K562 (cell line): ENCODE measurements at regions not wholly inside any gene's neighbourhood (a gene's known extent, or its start where the extent isn't known, plus 50 kb on each side); places are given as distances from the start of the nearest gene placed in this dataset.
A peak's percentile ranks its signal among the peaks of the same experiment; 100 is the strongest.

Source experiments
- BRF1 ChIP-seq: IDR thresholded peaks from 3 replicates; pipeline ENCODE4 v1.6.1; 2011; ENCODE audit warnings: borderline replicate concordance, mild to moderate bottlenecking; ENCODE audit not compliant: insufficient read length; ENCODE audit errors: extremely low read depth
- CAMTA2 ChIP-seq: fragments of 250-450 bp; sonication (Bioruptor Pico); conservative IDR thresholded peaks from 2 replicates; pipeline ENCODE4 v1.5.1; 2022
- CREB3L1 ChIP-seq: fragments of 450-650 bp; IDR thresholded peaks from 2 replicates; pipeline ENCODE4 v1.6.1; 2014; ENCODE audit warnings: low read depth, mild to moderate bottlenecking, moderate library complexity, borderline replicate concordance
- CUX1 ChIP-seq: fragments of 200-800 bp; sonication (Bioruptor generic); IDR thresholded peaks from 2 replicates; pipeline ENCODE4 v1.6.1; 2016; ENCODE audit warnings: missing genetic modification characterization, missing compliant biosample characterization
- ELK3 ChIP-seq: fragments of 450-650 bp; formaldehyde crosslinking; IDR thresholded peaks from 2 replicates; pipeline ENCODE4 v1.4.0; 2020; ENCODE audit warnings: mild to moderate bottlenecking
- EZH2 ChIP-seq: IDR thresholded peaks from 2 replicates; pipeline ENCODE4 v1.6.1; 2012; ENCODE audit warnings: low read depth, mild to moderate bottlenecking, inconsistent platforms, low read length, borderline replicate concordance
- KAT2B ChIP-seq: IDR thresholded peaks from one replicate; pipeline ENCODE4 v1.6.1; 2012; ENCODE audit warnings: low read depth, mild to moderate bottlenecking, control low read depth, inconsistent platforms, low read length, moderate library complexity
- LEF1 ChIP-seq: fragments of 450-650 bp; IDR thresholded peaks from 2 replicates; pipeline ENCODE4 v1.6.1; 2016; ENCODE audit warnings: mild to moderate bottlenecking
- NCOR1 ChIP-seq: fragments of 450-650 bp; IDR thresholded peaks from 2 replicates; pipeline ENCODE4 v1.6.1; 2016; ENCODE audit warnings: mild to moderate bottlenecking, moderate library complexity
- NFE2L1 ChIP-seq: fragments of 450-650 bp; IDR thresholded peaks from 2 replicates; pipeline ENCODE4 v1.6.1; 2016; ENCODE audit warnings: missing genetic modification characterization, low read depth, mild to moderate bottlenecking, missing compliant biosample characterization, moderate library complexity, borderline replicate concordance
- NFXL1 ChIP-seq: fragments of 450-650 bp; formaldehyde crosslinking; IDR thresholded peaks from 2 replicates; pipeline ENCODE4 v1.4.0; 2021; ENCODE audit warnings: mild to moderate bottlenecking
- ZBTB26 ChIP-seq: fragments of 450-650 bp; formaldehyde crosslinking; IDR thresholded peaks from 2 replicates; pipeline ENCODE4 v1.4.0; 2022; ENCODE audit warnings: missing genetic modification characterization
- ZNF217 ChIP-seq: sonication (generic); formaldehyde crosslinking; IDR thresholded peaks from 2 replicates; pipeline ENCODE4 v1.8.0; 2022; ENCODE audit warnings: mild to moderate bottlenecking, missing genetic modification reagents
- ZNF347 ChIP-seq: fragments of 450-650 bp; formaldehyde crosslinking; IDR thresholded peaks from 2 replicates; pipeline ENCODE4 v1.4.0; 2020; ENCODE audit warnings: low read depth, mild to moderate bottlenecking, moderate library complexity
- ZNF507 ChIP-seq: conservative IDR thresholded peaks from 2 replicates; pipeline ENCODE4 v1.6.1; 2017; ENCODE audit warnings: missing genetic modification characterization, missing compliant biosample characterization
- ZSCAN29 ChIP-seq: fragments of 450-650 bp; IDR thresholded peaks from 2 replicates; pipeline ENCODE4 v1.6.1; 2017
- TF ChIP-seq, protein P1 (sequence below): fragments of 450-650 bp; IDR thresholded peaks from one replicate; pipeline ENCODE4 v1.6.1; 2018; ENCODE audit warnings: mild to moderate bottlenecking, moderate library complexity; ENCODE audit not compliant: partially characterized antibody
- TF ChIP-seq, protein P2 (sequence below): sonication (generic); formaldehyde crosslinking; IDR thresholded peaks from 2 replicates; pipeline ENCODE4 v1.8.1; 2022; ENCODE audit warnings: missing genetic modification reagents

- TF ChIP-seq, protein P1, sequence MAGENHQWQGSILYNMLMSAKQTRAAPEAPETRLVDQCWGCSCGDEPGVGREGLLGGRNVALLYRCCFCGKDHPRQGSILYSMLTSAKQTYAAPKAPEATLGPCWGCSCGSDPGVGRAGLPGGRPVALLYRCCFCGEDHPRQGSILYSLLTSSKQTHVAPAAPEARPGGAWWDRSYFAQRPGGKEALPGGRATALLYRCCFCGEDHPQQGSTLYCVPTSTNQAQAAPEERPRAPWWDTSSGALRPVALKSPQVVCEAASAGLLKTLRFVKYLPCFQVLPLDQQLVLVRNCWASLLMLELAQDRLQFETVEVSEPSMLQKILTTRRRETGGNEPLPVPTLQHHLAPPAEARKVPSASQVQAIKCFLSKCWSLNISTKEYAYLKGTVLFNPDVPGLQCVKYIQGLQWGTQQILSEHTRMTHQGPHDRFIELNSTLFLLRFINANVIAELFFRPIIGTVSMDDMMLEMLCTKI: no peak
- TF ChIP-seq NCOR1 (peak; percentile 93), KAT2B (no peak), ZSCAN29 (no peak), CAMTA2 (CRISPR knock-in tag) (no peak), NFXL1 (no peak), NFE2L1 (tag) (no peak), ZNF507 (tag) (no peak), BRF1 (no peak), ELK3 (CRISPR knock-in tag) (no peak), LEF1 (0 out of 2 replicates have a peak, but pooled peaks have one; percentile 59), CUX1 (no peak), ZNF347 (no peak), EZH2 (no peak), ZNF217 (CRISPR knock-in tag) (no peak), ZBTB26 (CRISPR knock-in tag) (no peak), CREB3L1 (peak; percentile 74; the same call in 1 of the 2 replicates)
- TF ChIP-seq, protein P2, sequence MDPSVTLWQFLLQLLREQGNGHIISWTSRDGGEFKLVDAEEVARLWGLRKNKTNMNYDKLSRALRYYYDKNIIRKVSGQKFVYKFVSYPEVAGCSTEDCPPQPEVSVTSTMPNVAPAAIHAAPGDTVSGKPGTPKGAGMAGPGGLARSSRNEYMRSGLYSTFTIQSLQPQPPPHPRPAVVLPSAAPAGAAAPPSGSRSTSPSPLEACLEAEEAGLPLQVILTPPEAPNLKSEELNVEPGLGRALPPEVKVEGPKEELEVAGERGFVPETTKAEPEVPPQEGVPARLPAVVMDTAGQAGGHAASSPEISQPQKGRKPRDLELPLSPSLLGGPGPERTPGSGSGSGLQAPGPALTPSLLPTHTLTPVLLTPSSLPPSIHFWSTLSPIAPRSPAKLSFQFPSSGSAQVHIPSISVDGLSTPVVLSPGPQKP (CRISPR knock-in tag): no peak
These were observed 61.2 kb upstream of the SLC39A10 start (continued) for GRCh38 chr2:195595825-195596224.
